ENCODE measurements at regions not wholly inside any gene's neighbourhood (a gene's known extent, or its start where the extent isn't known, plus 50 kb on each side); places are given as distances from the start of the nearest gene placed in this dataset.

DNA sequence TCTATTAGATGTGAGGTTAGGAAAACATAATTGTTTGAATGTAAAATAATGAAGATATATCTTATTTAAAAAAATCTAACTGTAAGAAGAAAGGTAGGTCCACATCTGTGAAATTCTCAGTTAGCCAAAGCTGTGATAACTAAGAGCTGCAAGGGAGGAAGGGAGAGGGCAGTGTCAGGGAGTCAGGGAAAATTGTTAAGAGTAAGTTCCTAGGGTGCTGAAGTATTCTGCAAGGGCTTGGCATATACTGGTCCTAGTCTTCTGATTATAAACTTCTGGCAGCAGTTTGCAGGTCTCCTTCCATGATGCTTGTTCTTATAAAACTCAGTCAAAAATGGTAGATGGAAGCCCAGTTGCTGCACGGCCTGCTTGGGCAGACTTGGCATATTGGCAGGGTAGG is 233.2 kb downstream of the NMUR2 start:
- TF ChIP-seq POLR2A (IDR thresholded peaks at IDR 0.05; ENCODE audit: low read depth, low read length) (no peak), POLR2AphosphoS5 (IDR thresholded peaks at IDR 0.05; ENCODE audit: low read depth, low read length) (no peak), POU2F2 (IDR thresholded peaks at IDR 0.05; ENCODE audit: low read depth, low read length) (no peak), SPI1 (IDR thresholded peaks at IDR 0.05; ENCODE audit: low read depth, low read length) (no peak), TAF1 (IDR thresholded peaks at IDR 0.05; ENCODE audit: low read depth, low read length) (no peak)
